Adrenal gland (tissue), 5 donors: ENCODE measurements at regions not wholly inside any gene's neighbourhood (a gene's known extent, or its start where the extent isn't known, plus 50 kb on each side); places are given as distances from the start of the nearest gene placed in this dataset.

ENCODE experiments used
- POLR2A ChIP-seq, 2 donors: fragments of 450-650 bp; IDR thresholded peaks; one replicate each; pipeline ENCODE4 v1.6.1; 2017; ENCODE audit warnings: antibody characterized with exemption in 2 of 2, mild to moderate bottlenecking in 2 of 2, moderate library complexity in 1 of 2
- TF ChIP-seq, protein P1 (sequence below), 6 experiments: fragments of 450-650 bp in 4 of 6; fragments of 200-600 bp in 2 of 6; sonication (generic) in 1 of 6; IDR thresholded peaks; 1 replicate in 5 of 6; 2 replicates in 1 of 6; pipeline versions ENCODE4 v1.5.1 to v1.8.0; 2016 to 2021; ENCODE audit warnings: antibody characterized with exemption in 6 of 6, mild to moderate bottlenecking in 2 of 6, moderate library complexity in 1 of 6
- donor health status: DM: no; HTN: no; CAD: no.

- TF ChIP-seq POLR2A (IDR thresholded peaks at IDR 0.05): no peak
- TF ChIP-seq, protein P1, sequence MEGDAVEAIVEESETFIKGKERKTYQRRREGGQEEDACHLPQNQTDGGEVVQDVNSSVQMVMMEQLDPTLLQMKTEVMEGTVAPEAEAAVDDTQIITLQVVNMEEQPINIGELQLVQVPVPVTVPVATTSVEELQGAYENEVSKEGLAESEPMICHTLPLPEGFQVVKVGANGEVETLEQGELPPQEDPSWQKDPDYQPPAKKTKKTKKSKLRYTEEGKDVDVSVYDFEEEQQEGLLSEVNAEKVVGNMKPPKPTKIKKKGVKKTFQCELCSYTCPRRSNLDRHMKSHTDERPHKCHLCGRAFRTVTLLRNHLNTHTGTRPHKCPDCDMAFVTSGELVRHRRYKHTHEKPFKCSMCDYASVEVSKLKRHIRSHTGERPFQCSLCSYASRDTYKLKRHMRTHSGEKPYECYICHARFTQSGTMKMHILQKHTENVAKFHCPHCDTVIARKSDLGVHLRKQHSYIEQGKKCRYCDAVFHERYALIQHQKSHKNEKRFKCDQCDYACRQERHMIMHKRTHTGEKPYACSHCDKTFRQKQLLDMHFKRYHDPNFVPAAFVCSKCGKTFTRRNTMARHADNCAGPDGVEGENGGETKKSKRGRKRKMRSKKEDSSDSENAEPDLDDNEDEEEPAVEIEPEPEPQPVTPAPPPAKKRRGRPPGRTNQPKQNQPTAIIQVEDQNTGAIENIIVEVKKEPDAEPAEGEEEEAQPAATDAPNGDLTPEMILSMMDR (IDR thresholded peaks at IDR 0.05): no peak
Observed at GRCh38 chr6:131451321-131452144, 121.5 kb upstream of the ARG1 start.
